T-helper 17 cell (primary cell): ENCODE measurements at regions not wholly inside any gene's neighbourhood (a gene's known extent, or its start where the extent isn't known, plus 50 kb on each side); places are given as distances from the start of the nearest gene placed in this dataset.
"Not testable (repeated sequence)": the region's sequence is repeated elsewhere in the genome, so short reads cannot be mapped to it uniquely, and the experiment has no call there.

Source experiments
- ATAC-seq: fragments of 150-1000 bp; cut with Tn5 transposase; 2 replicates; pipeline ENCODE4 v1.10.0; 2021; ENCODE audit warnings: mild to moderate bottlenecking, moderate library complexity
- DNase-seq, 3 donors: peaks; one replicate each; pipeline versions ENCODE4 v3.0.0 to v3.0.0-alpha.2; 2020 to 2021
- H3K9me3 ChIP-seq: one replicate; pipeline ENCODE4 v1.7.0; 2013; ENCODE audit warnings: low read length, mild to moderate bottlenecking; ENCODE audit not compliant: control insufficient read depth, poor library complexity, severe bottlenecking
- H3K27ac Mint-ChIP-seq: one replicate; pipeline ENCODE4 v1.8.0; 2022; ENCODE audit warnings: mild to moderate bottlenecking, moderate library complexity, mixed read lengths
- H3K27me3 Mint-ChIP-seq: one replicate; pipeline ENCODE4 v1.8.0; 2022; ENCODE audit warnings: mixed read lengths
- H3K36me3 Mint-ChIP-seq: one replicate; pipeline ENCODE4 v1.8.0; 2022; ENCODE audit warnings: low read depth, mixed read lengths
- H3K4me1 Mint-ChIP-seq: one replicate; pipeline ENCODE4 v1.8.0; 2022; ENCODE audit warnings: mild to moderate bottlenecking, mixed read lengths
- H3K4me3 Mint-ChIP-seq: one replicate; pipeline ENCODE4 v1.8.0; 2022; ENCODE audit warnings: mild to moderate bottlenecking, moderate library complexity, mixed read lengths

GRCh38 chr6:48530978-48531377, 420.0 kb upstream of the PTCHD4 start:
- not testable (repeated sequence) for H3K36me3 Mint-ChIP-seq, H3K4me3 Mint-ChIP-seq, H3K9me3 ChIP-seq, H3K27me3 Mint-ChIP-seq, H3K27ac Mint-ChIP-seq, H3K4me1 Mint-ChIP-seq, ATAC-seq, DNase-seq

- no peaks in the 10 kb centered on the region for H3K9me3 ChIP-seq
- Mint-ChIP-seq H3K4me1 (no peaks in the 10 kb centered on the region), H3K27ac (no peak overlapping the region), H3K27me3 (no peaks in the 10 kb centered on the region), H3K36me3 (no peaks in the 10 kb centered on the region), H3K4me3 (no peak overlapping the region)
- no peak for DNase-seq
- ATAC-seq, result no peak
Observed at GRCh38 chr6:48525849-48526248, 414.9 kb upstream of the PTCHD4 start.

GRCh38 chr6:48520951-48521350, 410.0 kb upstream of the PTCHD4 start:
- Mint-ChIP-seq H3K4me3 (no peak overlapping the region), H3K36me3 (no peaks in the 10 kb centered on the region), H3K4me1 (no peaks in the 10 kb centered on the region), H3K27me3 (no peaks in the 10 kb centered on the region), H3K27ac (no peak overlapping the region)
- ATAC-seq, result no peak
- H3K9me3 ChIP-seq, result no peaks in the 10 kb centered on the region
- no peak for DNase-seq

GRCh38 chr6:48512390-48512789, 401.4 kb upstream of the PTCHD4 start:
- no peak overlapping the region for H3K4me3 Mint-ChIP-seq
- no peaks in the 10 kb centered on the region for H3K36me3 Mint-ChIP-seq
- no peak overlapping the region for H3K27ac Mint-ChIP-seq
- ATAC-seq (no peak), DNase-seq (no peak)
- no peaks in the 10 kb centered on the region for H3K4me1 Mint-ChIP-seq
- H3K27me3 Mint-ChIP-seq, result no peaks in the 10 kb centered on the region
- H3K9me3 ChIP-seq, result no peaks in the 10 kb centered on the region

GRCh38 chr6:48511378-48511777, 400.4 kb upstream of the PTCHD4 start:
- Mint-ChIP-seq H3K36me3 (no peaks in the 10 kb centered on the region), H3K4me3 (no peak overlapping the region), H3K27ac (no peak overlapping the region), H3K4me1 (no peaks in the 10 kb centered on the region), H3K27me3 (no peaks in the 10 kb centered on the region)
- DNase-seq (no peak), ATAC-seq (no peak)
- no peaks in the 10 kb centered on the region for H3K9me3 ChIP-seq

DNA sequence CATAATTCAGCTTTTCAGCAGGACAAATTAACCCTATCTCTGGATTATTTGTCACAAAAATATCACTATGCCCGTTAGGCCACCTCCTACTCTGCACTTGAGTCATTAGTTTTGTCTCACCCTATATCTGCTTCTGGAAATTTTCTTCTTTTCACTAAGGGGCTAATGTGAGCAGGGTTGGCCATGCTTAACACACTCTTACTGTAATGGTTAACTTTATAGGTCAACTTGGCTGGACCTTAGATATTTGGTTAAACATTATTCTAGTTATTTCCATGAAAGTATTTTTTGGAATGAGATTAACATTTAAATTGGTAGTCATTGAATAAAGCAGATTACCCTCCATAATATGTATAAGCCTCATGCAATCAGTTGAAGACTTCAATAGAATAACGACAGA, 394.6 kb upstream of the PTCHD4 start:
- no peaks in the 10 kb centered on the region for H3K27me3 Mint-ChIP-seq
- no peak for DNase-seq
- no peak overlapping the region for H3K27ac Mint-ChIP-seq
- ATAC-seq, result no peak
- no peaks in the 10 kb centered on the region for H3K36me3 Mint-ChIP-seq
- H3K9me3 ChIP-seq, result no peaks in the 10 kb centered on the region
- H3K4me1 Mint-ChIP-seq, result no peaks in the 10 kb centered on the region
- H3K4me3 Mint-ChIP-seq, result no peak overlapping the region

DNA sequence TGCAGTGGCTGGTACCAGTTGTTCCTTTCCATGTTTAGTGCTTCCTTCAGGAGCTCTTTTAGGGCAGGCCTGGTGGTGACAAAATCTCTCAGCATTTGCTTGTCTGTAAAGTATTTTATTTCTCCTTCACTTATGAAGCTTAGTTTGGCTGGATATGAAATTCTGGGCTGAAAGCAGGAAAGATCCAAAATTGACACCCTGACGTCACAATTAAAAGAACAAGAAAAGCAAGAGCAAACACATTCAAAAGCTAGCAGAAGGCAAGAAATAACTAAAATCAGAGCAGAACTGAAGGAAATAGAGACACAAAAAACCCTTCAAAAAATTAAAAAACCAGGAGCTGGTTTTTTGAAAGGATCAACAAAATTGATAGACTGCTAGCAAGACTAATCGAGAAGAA, 382.4 kb upstream of the PTCHD4 start:
- not testable (repeated sequence) for H3K27me3 Mint-ChIP-seq, H3K4me1 Mint-ChIP-seq, H3K36me3 Mint-ChIP-seq, ATAC-seq, H3K4me3 Mint-ChIP-seq, H3K9me3 ChIP-seq, DNase-seq, H3K27ac Mint-ChIP-seq

DNA sequence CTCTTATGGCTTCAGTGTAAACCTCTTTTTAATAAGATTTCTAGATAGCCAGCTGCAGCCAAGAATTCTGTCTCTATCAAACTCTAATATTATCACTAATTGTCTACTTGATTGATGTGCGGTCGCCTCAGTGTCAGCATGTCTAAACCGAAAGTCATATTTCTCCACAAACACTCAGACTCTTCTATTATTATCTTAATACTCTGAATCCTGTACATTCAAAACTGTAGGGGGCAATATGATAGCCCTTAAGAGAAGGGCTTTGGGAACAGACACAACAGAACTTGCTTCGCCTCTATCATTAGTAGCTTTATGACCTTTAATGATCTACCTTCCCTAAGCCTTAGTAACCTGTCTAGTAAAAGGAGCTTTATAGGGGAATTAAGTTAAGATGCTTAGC, 379.7 kb upstream of the PTCHD4 start:
- no peaks in the 10 kb centered on the region for H3K27me3 Mint-ChIP-seq
- ATAC-seq (no peak), DNase-seq (no peak)
- H3K27ac Mint-ChIP-seq, result no peak overlapping the region
- H3K4me1 Mint-ChIP-seq, result no peaks in the 10 kb centered on the region
- H3K9me3 ChIP-seq, result no peaks in the 10 kb centered on the region
- no peaks in the 10 kb centered on the region for H3K36me3 Mint-ChIP-seq
- no peak overlapping the region for H3K4me3 Mint-ChIP-seq

DNA sequence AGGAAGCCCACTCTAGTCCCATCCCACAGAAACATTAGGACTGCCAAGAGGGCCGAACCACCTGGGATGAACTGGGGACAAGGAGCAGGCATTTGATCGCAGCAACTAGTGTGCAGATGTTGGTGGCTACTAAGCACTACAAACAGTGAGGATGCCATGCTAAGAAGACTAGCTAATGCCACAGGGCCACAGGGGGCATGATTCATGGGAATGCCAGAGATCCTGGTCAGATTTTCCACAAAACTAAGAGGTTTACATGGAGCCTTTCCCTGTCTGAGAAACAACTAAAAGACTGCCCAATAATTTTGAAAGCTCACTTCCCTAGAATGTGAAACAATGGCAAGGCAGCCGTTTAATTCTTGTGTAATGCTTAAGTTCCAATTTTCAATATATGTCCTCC, 375.9 kb upstream of the PTCHD4 start:
- Mint-ChIP-seq H3K27ac (no peak overlapping the region), H3K36me3 (no peaks in the 10 kb centered on the region), H3K4me3 (no peak overlapping the region), H3K4me1 (no peaks in the 10 kb centered on the region), H3K27me3 (no peaks in the 10 kb centered on the region)
- no peak for ATAC-seq
- H3K9me3 ChIP-seq, result no peaks in the 10 kb centered on the region
- DNase-seq, result no peak

DNA sequence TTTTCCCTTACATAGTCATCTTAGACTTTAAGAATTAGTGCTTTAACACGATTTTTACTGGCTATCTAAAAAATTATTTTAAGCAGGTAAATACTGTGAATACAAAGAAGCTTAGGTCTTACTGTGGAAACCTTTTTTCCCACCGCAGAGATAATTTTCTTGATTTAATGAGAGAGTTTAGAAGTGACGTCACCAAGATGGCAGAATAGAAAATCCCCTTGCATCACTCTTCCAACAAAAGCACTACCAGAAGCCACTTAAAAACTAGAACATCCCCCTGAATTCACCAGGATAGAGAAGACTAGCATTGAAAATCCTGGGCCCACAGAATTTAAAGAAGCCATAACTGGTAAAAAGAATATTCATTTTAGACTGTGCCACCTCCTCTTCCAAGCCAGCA, 375.4 kb upstream of the PTCHD4 start:
- Mint-ChIP-seq H3K4me1 (no peaks in the 10 kb centered on the region), H3K27me3 (no peaks in the 10 kb centered on the region), H3K4me3 (no peak overlapping the region), H3K36me3 (no peaks in the 10 kb centered on the region), H3K27ac (no peak overlapping the region)
- no peaks in the 10 kb centered on the region for H3K9me3 ChIP-seq
- ATAC-seq (no peak), DNase-seq (no peak)

DNA sequence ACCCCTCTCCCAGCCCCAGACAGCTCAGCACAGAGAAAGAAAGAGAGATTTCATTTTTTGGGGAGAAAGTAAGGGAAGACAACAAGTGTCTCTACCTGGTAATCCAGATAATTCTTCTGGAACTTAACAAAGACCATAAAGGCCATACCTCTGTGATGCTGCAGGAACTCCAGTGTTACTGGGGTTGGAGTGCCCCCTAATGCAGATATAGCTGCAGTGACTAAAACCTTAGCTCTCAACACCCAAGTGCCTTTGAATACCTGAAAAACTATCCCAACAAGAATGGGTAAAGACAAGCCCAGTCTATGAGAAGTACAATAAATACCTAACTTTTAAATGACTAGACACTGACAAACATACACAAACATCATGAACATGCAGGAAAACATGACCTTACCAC, 365.3 kb upstream of the PTCHD4 start:
- no peak overlapping the region for H3K4me3 Mint-ChIP-seq
- DNase-seq, result no peak
- no peaks in the 10 kb centered on the region for H3K9me3 ChIP-seq
- ATAC-seq, result no peak
- H3K4me1 Mint-ChIP-seq, result no peaks in the 10 kb centered on the region
- no peaks in the 10 kb centered on the region for H3K36me3 Mint-ChIP-seq
- H3K27ac Mint-ChIP-seq, result no peak overlapping the region
- no peaks in the 10 kb centered on the region for H3K27me3 Mint-ChIP-seq

- no peak for DNase-seq
- H3K9me3 ChIP-seq, result no peaks in the 10 kb centered on the region
- H3K27ac Mint-ChIP-seq, result no peak overlapping the region
- no peaks in the 10 kb centered on the region for H3K27me3 Mint-ChIP-seq
- ATAC-seq, result no peak
- H3K4me1 Mint-ChIP-seq, result no peaks in the 10 kb centered on the region
- no peak overlapping the region for H3K4me3 Mint-ChIP-seq
- no peaks in the 10 kb centered on the region for H3K36me3 Mint-ChIP-seq
Observed at GRCh38 chr6:48475275-48475674, 364.3 kb upstream of the PTCHD4 start.

DNA sequence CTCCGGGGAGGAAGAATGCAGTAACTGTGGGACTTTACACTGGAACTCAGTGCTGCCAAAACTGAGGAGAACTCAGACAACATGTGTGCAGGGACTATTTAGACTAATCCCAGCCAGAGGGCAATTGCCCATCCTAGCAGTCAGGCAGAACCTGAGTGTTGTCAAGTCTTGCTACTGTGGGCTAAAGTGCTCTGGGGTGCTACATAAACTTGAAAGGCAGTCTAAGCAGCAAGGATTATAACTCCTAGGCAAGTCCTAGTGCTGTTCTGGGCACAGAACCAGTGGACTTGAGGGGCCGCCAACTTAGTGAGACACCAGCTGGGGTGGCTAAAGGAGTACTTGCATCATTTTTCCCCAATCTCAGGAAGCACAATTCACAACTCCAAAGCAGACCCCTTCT, 363.8 kb upstream of the PTCHD4 start:
- no peaks in the 10 kb centered on the region for H3K9me3 ChIP-seq
- H3K36me3 Mint-ChIP-seq, result no peaks in the 10 kb centered on the region
- H3K4me1 Mint-ChIP-seq, result no peaks in the 10 kb centered on the region
- no peak for ATAC-seq
- H3K4me3 Mint-ChIP-seq, result no peak overlapping the region
- no peak overlapping the region for H3K27ac Mint-ChIP-seq
- no peak for DNase-seq
- no peaks in the 10 kb centered on the region for H3K27me3 Mint-ChIP-seq

GRCh38 chr6:48474136-48474535, 363.1 kb upstream of the PTCHD4 start:
- Mint-ChIP-seq H3K4me3 (no peak overlapping the region), H3K4me1 (no peaks in the 10 kb centered on the region), H3K27ac (no peak overlapping the region), H3K36me3 (no peaks in the 10 kb centered on the region), H3K27me3 (no peaks in the 10 kb centered on the region)
- ATAC-seq (no peak), DNase-seq (no peak)
- H3K9me3 ChIP-seq, result no peaks in the 10 kb centered on the region

GRCh38 chr6:48472535-48472934, 361.5 kb upstream of the PTCHD4 start:
- no peak overlapping the region for H3K27ac Mint-ChIP-seq
- DNase-seq (no peak), ATAC-seq (no peak)
- no peak overlapping the region for H3K4me3 Mint-ChIP-seq
- no peaks in the 10 kb centered on the region for H3K27me3 Mint-ChIP-seq
- no peaks in the 10 kb centered on the region for H3K9me3 ChIP-seq
- no peaks in the 10 kb centered on the region for H3K4me1 Mint-ChIP-seq
- no peaks in the 10 kb centered on the region for H3K36me3 Mint-ChIP-seq
